ENCODE measurements at regions not wholly inside any gene's neighbourhood (a gene's known extent, or its start where the extent isn't known, plus 50 kb on each side); places are given as distances from the start of the nearest gene placed in this dataset.

DNA sequence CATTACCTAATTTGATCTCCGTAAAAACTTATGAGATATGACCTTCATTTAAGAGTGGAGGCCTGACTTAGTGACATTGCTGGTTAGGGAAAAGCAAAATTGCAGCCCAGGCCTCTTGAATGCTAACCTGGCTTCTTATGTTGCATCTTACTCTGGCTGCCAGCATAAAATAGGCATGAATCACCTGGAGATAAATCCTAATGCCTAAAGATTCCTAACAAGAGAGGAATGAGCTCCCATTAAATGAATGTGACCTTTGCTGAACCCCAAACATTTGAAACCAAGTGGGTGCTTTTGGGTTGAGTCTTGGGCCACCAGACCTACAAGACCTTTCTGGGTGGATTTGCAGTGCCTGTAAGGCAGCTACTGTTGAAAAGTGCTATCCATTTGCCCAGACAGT is 1145.6 kb upstream of the TENM4 start:
- TF ChIP-seq, protein P1, sequence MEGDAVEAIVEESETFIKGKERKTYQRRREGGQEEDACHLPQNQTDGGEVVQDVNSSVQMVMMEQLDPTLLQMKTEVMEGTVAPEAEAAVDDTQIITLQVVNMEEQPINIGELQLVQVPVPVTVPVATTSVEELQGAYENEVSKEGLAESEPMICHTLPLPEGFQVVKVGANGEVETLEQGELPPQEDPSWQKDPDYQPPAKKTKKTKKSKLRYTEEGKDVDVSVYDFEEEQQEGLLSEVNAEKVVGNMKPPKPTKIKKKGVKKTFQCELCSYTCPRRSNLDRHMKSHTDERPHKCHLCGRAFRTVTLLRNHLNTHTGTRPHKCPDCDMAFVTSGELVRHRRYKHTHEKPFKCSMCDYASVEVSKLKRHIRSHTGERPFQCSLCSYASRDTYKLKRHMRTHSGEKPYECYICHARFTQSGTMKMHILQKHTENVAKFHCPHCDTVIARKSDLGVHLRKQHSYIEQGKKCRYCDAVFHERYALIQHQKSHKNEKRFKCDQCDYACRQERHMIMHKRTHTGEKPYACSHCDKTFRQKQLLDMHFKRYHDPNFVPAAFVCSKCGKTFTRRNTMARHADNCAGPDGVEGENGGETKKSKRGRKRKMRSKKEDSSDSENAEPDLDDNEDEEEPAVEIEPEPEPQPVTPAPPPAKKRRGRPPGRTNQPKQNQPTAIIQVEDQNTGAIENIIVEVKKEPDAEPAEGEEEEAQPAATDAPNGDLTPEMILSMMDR (IDR thresholded peaks at IDR 0.05; ENCODE audit: low read depth, low read length, poor library complexity, severe bottlenecking) = no peak
- no peak for TF ChIP-seq EZH2phosphoT487 (IDR thresholded peaks at IDR 0.05; ENCODE audit: borderline replicate concordance, low read length)
